Mucosa of descending colon (tissue), 3 donors: ENCODE measurements at regions not wholly inside any gene's neighbourhood (a gene's known extent, or its start where the extent isn't known, plus 50 kb on each side); places are given as distances from the start of the nearest gene placed in this dataset.

Experiments
- ATAC-seq: fragments of 200-7000 bp; cut with Tn5 transposase; one replicate; pipeline ENCODE4 v1.9.1; 2020; ENCODE audit warnings: mild to moderate bottlenecking, moderate library complexity
- DNase-seq, 3 donors: peaks; one replicate each; pipeline ENCODE4 v3.0.0-alpha.2; 2020
- H3K36me3 ChIP-seq: fragments of 200-600 bp; one replicate; pipeline ENCODE4 v1.8.0; 2021; ENCODE audit warnings: low read depth, mild to moderate bottlenecking
- H3K4me1 ChIP-seq: fragments of 200-600 bp; one replicate; pipeline ENCODE4 v1.8.0; 2021; ENCODE audit warnings: low read depth, mild to moderate bottlenecking
- H3K4me3 ChIP-seq: fragments of 200-600 bp; one replicate; pipeline ENCODE4 v1.8.0; 2021; ENCODE audit warnings: mild to moderate bottlenecking
- H3K9me3 ChIP-seq: fragments of 200-600 bp; one replicate; pipeline ENCODE4 v1.8.0; 2021; ENCODE audit warnings: mild to moderate bottlenecking
- intact Hi-C, 2 donors: fragments of 100-400 bp; cut with DNase I in 1 of 2; cut with micrococcal nuclease in 1 of 2; formaldehyde crosslinking; loops; one replicate each; pipeline versions ENCODE4 v1.11.0 to v1.11.1; 2022; cut with DNase I, micrococcal nuclease
- TF ChIP-seq, protein P1 (sequence below): fragments of 200-600 bp; IDR thresholded peaks from one replicate; pipeline ENCODE4 v1.8.0; 2022; ENCODE audit warnings: antibody characterized with exemption, mild to moderate bottlenecking
- donor health status: DM: no; HTN: no; CAD: no; lungs with moderate emphysema.
- donor health status: DM: no; HTN: no; CAD: no.
- donor health status: DM: no; HTN: yes; CAD: no.

DNA sequence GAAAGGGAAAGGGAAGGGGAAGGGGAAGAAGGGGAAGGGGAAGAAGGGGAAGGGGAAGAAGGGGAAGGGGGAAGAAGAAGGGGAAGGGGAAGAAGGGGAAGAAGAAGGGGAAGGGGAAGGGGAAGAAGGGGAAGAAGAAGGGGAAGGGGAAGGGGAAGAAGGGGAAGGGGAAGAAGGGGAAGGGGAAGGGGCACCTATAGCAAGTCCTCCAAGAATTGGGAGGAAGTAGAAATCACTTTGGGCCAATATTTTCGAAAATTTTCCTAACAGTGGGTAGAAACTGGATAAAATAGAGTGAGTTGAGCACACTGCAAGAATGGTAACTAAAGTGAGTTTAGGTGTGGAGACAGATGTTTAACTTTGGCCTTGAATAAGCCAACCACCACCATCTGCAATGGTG, 915.3 kb downstream of the DNAH5 start:
- Histone ChIP-seq H3K4me3 (no peak overlapping the region), H3K4me1 (no peaks in the 10 kb centered on the region), H3K36me3 (no peaks in the 10 kb centered on the region), H3K9me3 (peaks cover 34% of the 10 kb centered on the region)
- ATAC-seq = no peak
- TF ChIP-seq, protein P1, sequence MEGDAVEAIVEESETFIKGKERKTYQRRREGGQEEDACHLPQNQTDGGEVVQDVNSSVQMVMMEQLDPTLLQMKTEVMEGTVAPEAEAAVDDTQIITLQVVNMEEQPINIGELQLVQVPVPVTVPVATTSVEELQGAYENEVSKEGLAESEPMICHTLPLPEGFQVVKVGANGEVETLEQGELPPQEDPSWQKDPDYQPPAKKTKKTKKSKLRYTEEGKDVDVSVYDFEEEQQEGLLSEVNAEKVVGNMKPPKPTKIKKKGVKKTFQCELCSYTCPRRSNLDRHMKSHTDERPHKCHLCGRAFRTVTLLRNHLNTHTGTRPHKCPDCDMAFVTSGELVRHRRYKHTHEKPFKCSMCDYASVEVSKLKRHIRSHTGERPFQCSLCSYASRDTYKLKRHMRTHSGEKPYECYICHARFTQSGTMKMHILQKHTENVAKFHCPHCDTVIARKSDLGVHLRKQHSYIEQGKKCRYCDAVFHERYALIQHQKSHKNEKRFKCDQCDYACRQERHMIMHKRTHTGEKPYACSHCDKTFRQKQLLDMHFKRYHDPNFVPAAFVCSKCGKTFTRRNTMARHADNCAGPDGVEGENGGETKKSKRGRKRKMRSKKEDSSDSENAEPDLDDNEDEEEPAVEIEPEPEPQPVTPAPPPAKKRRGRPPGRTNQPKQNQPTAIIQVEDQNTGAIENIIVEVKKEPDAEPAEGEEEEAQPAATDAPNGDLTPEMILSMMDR = no peak
- intact Hi-C loops = no loop called here
- DNase-seq = no peak

- no peak for ATAC-seq
Observed at GRCh38 chr5:13027874-13028273, 916.6 kb downstream of the DNAH5 start.

GRCh38 chr5:13019729-13020128, 924.8 kb downstream of the DNAH5 start:
- TF ChIP-seq, protein P1 = no peak
- H3K4me1 ChIP-seq = no peaks in the 10 kb centered on the region
- intact Hi-C loops = no loop called here
- H3K9me3 ChIP-seq = peaks cover 41% of the 10 kb centered on the region
- H3K36me3 ChIP-seq = no peaks in the 10 kb centered on the region
- no peak overlapping the region for H3K4me3 ChIP-seq
- ATAC-seq = no peak
- DNase-seq = no peak

More at GRCh38 chr5:13027874-13028273, 916.6 kb downstream of the DNAH5 start:
- intact Hi-C loops = no loop called here
- no peak overlapping the region for H3K4me3 ChIP-seq
- DNase-seq = no peak
- H3K4me1 ChIP-seq = no peaks in the 10 kb centered on the region
- H3K36me3 ChIP-seq = no peaks in the 10 kb centered on the region
- TF ChIP-seq, protein P1 = no peak
- peaks cover 39% of the 10 kb centered on the region for H3K9me3 ChIP-seq

- no peak for DNase-seq
- Histone ChIP-seq H3K9me3 (peaks cover 28% of the 10 kb centered on the region), H3K4me1 (no peaks in the 10 kb centered on the region), H3K4me3 (no peak overlapping the region), H3K36me3 (no peaks in the 10 kb centered on the region)
- intact Hi-C loops = no loop called here
- no peak for ATAC-seq
- TF ChIP-seq, protein P1 = no peak
Observed at GRCh38 chr5:13003457-13003856, 941.0 kb downstream of the DNAH5 start.

DNA sequence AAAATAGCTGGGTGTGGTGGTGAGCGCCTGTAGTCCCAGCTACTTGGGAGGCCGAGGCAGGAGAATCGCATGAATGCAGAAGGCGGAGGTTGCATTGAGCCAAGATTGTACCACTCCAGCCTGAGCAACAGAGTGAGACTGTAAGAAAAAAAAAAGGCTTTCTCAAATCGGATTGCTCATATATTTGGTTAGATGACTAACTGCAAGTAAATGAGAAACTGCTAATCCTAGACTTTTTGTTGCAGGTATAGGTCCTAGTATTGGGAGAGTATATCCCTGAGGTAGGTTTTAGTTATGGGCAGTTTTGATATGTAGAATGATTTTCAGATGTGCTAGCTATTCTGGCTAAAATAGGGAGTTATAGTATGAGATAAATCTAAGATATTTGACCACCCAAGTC, 944.8 kb downstream of the DNAH5 start:
- intact Hi-C loops = no loop called here
- peaks cover 24% of the 10 kb centered on the region for H3K9me3 ChIP-seq
- no peak for DNase-seq
- no peaks in the 10 kb centered on the region for H3K36me3 ChIP-seq
- TF ChIP-seq, protein P1 = no peak
- ATAC-seq = no peak
- no peaks in the 10 kb centered on the region for H3K4me1 ChIP-seq
- H3K4me3 ChIP-seq = no peak overlapping the region

DNA sequence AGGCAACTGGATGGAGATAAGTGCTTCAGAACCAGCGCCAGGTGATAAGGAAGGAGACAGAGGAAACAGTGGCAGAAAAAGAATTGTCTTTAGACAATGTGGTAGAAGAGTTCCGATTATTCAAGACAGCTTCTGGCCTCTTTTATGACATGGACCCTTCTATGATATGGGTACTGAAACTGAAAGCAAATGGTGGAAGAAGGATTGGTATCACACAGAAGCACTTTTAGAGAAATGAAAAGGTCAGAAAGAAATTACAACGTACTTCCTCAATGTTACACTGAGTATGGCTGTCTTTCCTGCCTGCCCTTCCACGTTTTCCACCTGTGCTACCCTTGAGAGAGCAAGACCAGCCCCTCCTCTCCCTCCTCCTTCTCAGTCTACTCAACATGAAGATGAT, 959.3 kb downstream of the DNAH5 start:
- intact Hi-C loops = no loop called here
- Histone ChIP-seq H3K36me3 (no peaks in the 10 kb centered on the region), H3K4me1 (no peaks in the 10 kb centered on the region), H3K9me3 (peaks cover 35% of the 10 kb centered on the region), H3K4me3 (no peak overlapping the region)
- TF ChIP-seq, protein P1 = no peak
- ATAC-seq = no peak
- DNase-seq = no peak
